ENCODE measurements at regions not wholly inside any gene's neighbourhood (a gene's known extent, or its start where the extent isn't known, plus 50 kb on each side); places are given as distances from the start of the nearest gene placed in this dataset.

GRCh38 chr4:162268911-162269310 is 105.1 kb upstream of the FSTL5 start:
- peaks cover 2% of the 10 kb centered on the region; the same call in 1 of the 2 replicates for H3K4me1 ChIP-seq (ENCODE audit: low read length)
- no peak overlapping the region for H2AFZ ChIP-seq (ENCODE audit: low read length)
- no peaks in the 10 kb centered on the region for H3K9me2 ChIP-seq (replicated peaks; ENCODE audit: insufficient read depth, low read length)
- no peaks in the 10 kb centered on the region for H4K20me1 ChIP-seq (ENCODE audit: insufficient read depth, low read length)
- no peak overlapping the region for H3K27ac ChIP-seq (ENCODE audit: low read length)
- H3K27me3 ChIP-seq (replicated peaks; ENCODE audit: insufficient read depth, low read length) = no peaks in the 10 kb centered on the region
- H3K9ac ChIP-seq (ENCODE audit: low read length) = no peak overlapping the region
- no peaks in the 10 kb centered on the region for H3K79me2 ChIP-seq (ENCODE audit: low read length)
- no peak overlapping the region for H3K4me2 ChIP-seq (ENCODE audit: low read depth, low read length)
- H3K9me3 ChIP-seq (replicated peaks; ENCODE audit: insufficient read depth, low read length) = no peaks in the 10 kb centered on the region
- no peak for DNase-seq
- no peaks in the 10 kb centered on the region; the same call in 1 of the 2 replicates for H3K36me3 ChIP-seq (replicated peaks; ENCODE audit: insufficient read depth, low read length)
- TF ChIP-seq EZH2 (optimal IDR thresholded peaks at IDR 0.05; ENCODE audit: low read depth, low read length) (no peak), CTCF (IDR thresholded peaks at IDR 0.05; ENCODE audit: low read length) (no peak), EZH2phosphoT487 (IDR thresholded peaks at IDR 0.05; ENCODE audit: low read length) (no peak)
- H3K4me3 ChIP-seq (ENCODE audit: low read length) = no peak overlapping the region
- H3F3A ChIP-seq (ENCODE audit: insufficient read depth, low read length) = no peaks in the 10 kb centered on the region

- no peaks in the 10 kb centered on the region for H3F3A ChIP-seq (ENCODE audit: insufficient read depth, low read length)
- H3K27ac ChIP-seq (ENCODE audit: low read length) = no peak overlapping the region
- H3K9me2 ChIP-seq (replicated peaks; ENCODE audit: insufficient read depth, low read length) = no peaks in the 10 kb centered on the region
- no peak for TF ChIP-seq EZH2phosphoT487 (IDR thresholded peaks at IDR 0.05; ENCODE audit: low read length)
- no peak for TF ChIP-seq CTCF (IDR thresholded peaks at IDR 0.05; ENCODE audit: low read length)
- TF ChIP-seq EZH2 (optimal IDR thresholded peaks at IDR 0.05; ENCODE audit: low read depth, low read length) = no peak
- no peak overlapping the region for H3K4me3 ChIP-seq (ENCODE audit: low read length)
- no peaks in the 10 kb centered on the region for H3K9me3 ChIP-seq (replicated peaks; ENCODE audit: insufficient read depth, low read length)
- H2AFZ ChIP-seq (ENCODE audit: low read length) = no peak overlapping the region
- H4K20me1 ChIP-seq (ENCODE audit: insufficient read depth, low read length) = no peaks in the 10 kb centered on the region
- no peak overlapping the region for H3K9ac ChIP-seq (ENCODE audit: low read length)
- H3K36me3 ChIP-seq (replicated peaks; ENCODE audit: insufficient read depth, low read length) = no peaks in the 10 kb centered on the region; the same call in 1 of the 2 replicates
- H3K4me2 ChIP-seq (ENCODE audit: low read depth, low read length) = no peak overlapping the region
- no peaks in the 10 kb centered on the region for H3K4me1 ChIP-seq (ENCODE audit: low read length)
- no peaks in the 10 kb centered on the region for H3K27me3 ChIP-seq (replicated peaks; ENCODE audit: insufficient read depth, low read length)
- no peaks in the 10 kb centered on the region for H3K79me2 ChIP-seq (ENCODE audit: low read length)
- no peak for DNase-seq
Observed at GRCh38 chr4:162265802-162266201, 102.0 kb upstream of the FSTL5 start.

GRCh38 chr4:162245051-162245450 is 81.3 kb upstream of the FSTL5 start:
- no peaks in the 10 kb centered on the region for H3K4me1 ChIP-seq (ENCODE audit: low read length)

More at GRCh38 chr4:162245051-162245450, 81.3 kb upstream of the FSTL5 start:
- no peak overlapping the region for H2AFZ ChIP-seq (ENCODE audit: low read length)
- H3K27ac ChIP-seq (ENCODE audit: low read length) = no peak overlapping the region
- no peaks in the 10 kb centered on the region for H3K9me2 ChIP-seq (replicated peaks; ENCODE audit: insufficient read depth, low read length)
- no peak for TF ChIP-seq CTCF (IDR thresholded peaks at IDR 0.05; ENCODE audit: low read length)
- TF ChIP-seq EZH2phosphoT487 (IDR thresholded peaks at IDR 0.05; ENCODE audit: low read length) = no peak
- no peak for TF ChIP-seq EZH2 (optimal IDR thresholded peaks at IDR 0.05; ENCODE audit: low read depth, low read length)
- no peaks in the 10 kb centered on the region for H3K27me3 ChIP-seq (replicated peaks; ENCODE audit: insufficient read depth, low read length)
- no peak overlapping the region for H3K4me2 ChIP-seq (ENCODE audit: low read depth, low read length)
- H3K36me3 ChIP-seq (replicated peaks; ENCODE audit: insufficient read depth, low read length) = no peaks in the 10 kb centered on the region
- DNase-seq = no peak
- H3K4me3 ChIP-seq (ENCODE audit: low read length) = no peak overlapping the region
- no peaks in the 10 kb centered on the region for H3F3A ChIP-seq (ENCODE audit: insufficient read depth, low read length)
- H3K9me3 ChIP-seq (replicated peaks; ENCODE audit: insufficient read depth, low read length) = no peaks in the 10 kb centered on the region
- H3K9ac ChIP-seq (ENCODE audit: low read length) = no peak overlapping the region
- no peaks in the 10 kb centered on the region for H4K20me1 ChIP-seq (ENCODE audit: insufficient read depth, low read length)
- no peaks in the 10 kb centered on the region for H3K79me2 ChIP-seq (ENCODE audit: low read length)
